Naive thymus-derived CD4-positive, alpha-beta T cell (primary cell): ENCODE measurements at regions not wholly inside any gene's neighbourhood (a gene's known extent, or its start where the extent isn't known, plus 50 kb on each side); places are given as distances from the start of the nearest gene placed in this dataset.

Source experiments
- ATAC-seq: fragments of 150-1000 bp; cut with Tn5 transposase; 2 replicates; pipeline ENCODE4 v1.10.0; 2021; ENCODE audit warnings: mild to moderate bottlenecking, moderate library complexity
- CTCF ChIA-PET: fragments of 350-600 bp; sonication (Branson Sonifier 250); formaldehyde crosslinking; loops from one replicate; lab custom pipeline; 2021; ENCODE audit warnings: antibody characterized with exemption; lab: Charles Lee
- POLR2A ChIA-PET: fragments of 350-600 bp; sonication (Branson Sonifier 250); formaldehyde crosslinking; loops from one replicate; lab custom pipeline; 2021; ENCODE audit warnings: antibody characterized with exemption, inconsistent platforms; lab: Charles Lee
- DNase-seq, 9 donors: peaks; one replicate each; pipeline versions ENCODE4 v3.0.0 to v3.0.0-alpha.2; 2020 to 2022; ENCODE audit warnings: mixed read lengths in 1 of 9
- H3K27ac ChIP-seq: one replicate; pipeline ENCODE4 v1.7.0; 2013; ENCODE audit warnings: mild to moderate bottlenecking, low read depth, low read length, moderate library complexity
- H3K27me3 ChIP-seq, 2 donors: one replicate each; pipeline ENCODE4 v1.7.0; 2013; ENCODE audit warnings: low read length in 2 of 2, mild to moderate bottlenecking in 2 of 2, moderate library complexity in 2 of 2; ENCODE audit not compliant: control insufficient read depth in 2 of 2, insufficient read depth in 2 of 2
- H3K36me3 ChIP-seq, 3 experiments: 1 replicate in 2 of 3; 2 replicates in 1 of 3; pipeline ENCODE4 v1.7.0; 2013; ENCODE audit warnings: low read length in 3 of 3, mild to moderate bottlenecking in 3 of 3, moderate library complexity in 1 of 3; ENCODE audit not compliant: insufficient read depth in 3 of 3, control insufficient read depth in 2 of 3
- H3K4me1 ChIP-seq, 2 donors: one replicate each; pipeline ENCODE4 v1.7.0; 2013; ENCODE audit warnings: low read length in 2 of 2, mild to moderate bottlenecking in 2 of 2, moderate library complexity in 1 of 2; ENCODE audit not compliant: control insufficient read depth in 2 of 2, insufficient read depth in 2 of 2
- H3K4me3 ChIP-seq: 2 replicates; pipeline ENCODE4 v1.7.0; 2013; ENCODE audit warnings: mild to moderate bottlenecking, low read length
- H3K9me3 ChIP-seq, 3 experiments: 1 replicate in 2 of 3; 2 replicates in 1 of 3; pipeline ENCODE4 v1.7.0; 2013; ENCODE audit warnings: low read length in 3 of 3; ENCODE audit not compliant: control insufficient read depth in 2 of 3
- H3K27ac Mint-ChIP-seq, 9 donors: one replicate each; pipeline ENCODE4 v1.8.0; 2020 to 2022; ENCODE audit warnings: mixed read lengths in 9 of 9, mild to moderate bottlenecking in 8 of 9, moderate library complexity in 5 of 9, inconsistent platforms in 2 of 9
- H3K27me3 Mint-ChIP-seq, 5 donors: one replicate each; pipeline ENCODE4 v1.8.0; 2021 to 2022; ENCODE audit warnings: mixed read lengths in 5 of 5, mild to moderate bottlenecking in 1 of 5
- H3K36me3 Mint-ChIP-seq, 5 donors: one replicate each; pipeline ENCODE4 v1.8.0; 2020 to 2022; ENCODE audit warnings: mixed read lengths in 5 of 5, mild to moderate bottlenecking in 3 of 5, inconsistent platforms in 1 of 5
- H3K4me1 Mint-ChIP-seq, 7 donors: one replicate each; pipeline ENCODE4 v1.8.0; 2020 to 2022; ENCODE audit warnings: mixed read lengths in 7 of 7, mild to moderate bottlenecking in 3 of 7, inconsistent platforms in 1 of 7
- H3K4me3 Mint-ChIP-seq, 10 donors: one replicate each; pipeline ENCODE4 v1.8.0; 2020 to 2022; ENCODE audit warnings: mild to moderate bottlenecking in 10 of 10, mixed read lengths in 10 of 10, moderate library complexity in 6 of 10, inconsistent platforms in 2 of 10
- H3K9me3 Mint-ChIP-seq, 11 donors: one replicate each; pipeline ENCODE4 v1.8.0; 2020 to 2022; ENCODE audit warnings: mixed read lengths in 11 of 11, mild to moderate bottlenecking in 4 of 11, inconsistent platforms in 1 of 11, moderate library complexity in 1 of 11
- intact Hi-C, 2 donors: fragments of 100-400 bp; cut with micrococcal nuclease; formaldehyde crosslinking; loops; one replicate each; pipeline ENCODE4 v1.15.1; 2023

GRCh38 chr12:74349925-74350324 lies 187.7 kb upstream of the ATXN7L3B start:
- H3K4me3 ChIP-seq = no peak overlapping the region
- no peaks in the 10 kb centered on the region for H3K4me1 ChIP-seq
- H3K27ac ChIP-seq = no peak overlapping the region
- intact Hi-C loops = no loop called here
- Mint-ChIP-seq H3K4me1 (no peaks in the 10 kb centered on the region), H3K27me3 (peaks cover 0 to 4% (median 0%) of the 10 kb centered on the region in 5 donors), H3K4me3 (no peak overlapping the region), H3K36me3 (no peaks in the 10 kb centered on the region), H3K9me3 (peaks cover 0 to 14% (median 0%) of the 10 kb centered on the region in 11 donors), H3K27ac (no peak overlapping the region)
- ChIA-PET POLR2A (no interaction called here), CTCF (interaction anchor here (0.7 kb wide), 1 partner anchor 19 kb away, joined by 4 read pairs; no protein-coding TSS in a partner anchor)
- ATAC-seq (no peak), DNase-seq (no peak)
- no peaks in the 10 kb centered on the region for H3K27me3 ChIP-seq
- H3K9me3 ChIP-seq = no peaks in the 10 kb centered on the region
- H3K36me3 ChIP-seq = no peaks in the 10 kb centered on the region

GRCh38 chr12:74365178-74365964 lies 172.3 kb upstream of the ATXN7L3B start:
- ChIA-PET POLR2A (no interaction called here), CTCF (no interaction called here)
- H3K27me3 ChIP-seq = no peaks in the 10 kb centered on the region
- Mint-ChIP-seq H3K27ac (no peak overlapping the region), H3K4me3 (no peak overlapping the region), H3K36me3 (no peaks in the 10 kb centered on the region), H3K27me3 (no peaks in the 10 kb centered on the region), H3K9me3 (peaks cover 0 to 12% (median 2%) of the 10 kb centered on the region in 11 donors), H3K4me1 (no peaks in the 10 kb centered on the region)
- H3K27ac ChIP-seq = no peak overlapping the region
- DNase-seq = no peak
- no peaks in the 10 kb centered on the region for H3K9me3 ChIP-seq
- H3K36me3 ChIP-seq = no peaks in the 10 kb centered on the region
- intact Hi-C loops = no loop called here
- H3K4me3 ChIP-seq = no peak overlapping the region
- H3K4me1 ChIP-seq = no peaks in the 10 kb centered on the region
- ATAC-seq = no peak

GRCh38 chr12:74370608-74371216 lies 166.9 kb upstream of the ATXN7L3B start:
- Mint-ChIP-seq H3K36me3 (no peaks in the 10 kb centered on the region), H3K4me3 (no peak overlapping the region), H3K27ac (no peak overlapping the region), H3K4me1 (no peaks in the 10 kb centered on the region), H3K27me3 (no peaks in the 10 kb centered on the region), H3K9me3 (peaks cover 0 to 10% (median 0%) of the 10 kb centered on the region in 11 donors)
- Histone ChIP-seq H3K27me3 (no peaks in the 10 kb centered on the region), H3K4me1 (no peaks in the 10 kb centered on the region), H3K36me3 (no peaks in the 10 kb centered on the region), H3K9me3 (no peaks in the 10 kb centered on the region), H3K27ac (no peak overlapping the region), H3K4me3 (no peak overlapping the region)
- intact Hi-C loops = no loop called here
- ATAC-seq (no peak), DNase-seq (no peak)
- POLR2A ChIA-PET = no interaction called here
- CTCF ChIA-PET = no interaction called here

- POLR2A ChIA-PET = no interaction called here
- intact Hi-C loops = no loop called here
- Histone ChIP-seq H3K36me3 (no peaks in the 10 kb centered on the region), H3K27ac (no peak overlapping the region), H3K27me3 (no peaks in the 10 kb centered on the region), H3K4me3 (no peak overlapping the region), H3K4me1 (no peaks in the 10 kb centered on the region), H3K9me3 (no peaks in the 10 kb centered on the region)
- Mint-ChIP-seq H3K27ac (no peak overlapping the region), H3K36me3 (no peaks in the 10 kb centered on the region), H3K4me1 (no peaks in the 10 kb centered on the region), H3K4me3 (no peak overlapping the region), H3K9me3 (peaks cover 0 to 5% (median 0%) of the 10 kb centered on the region in 11 donors), H3K27me3 (no peaks in the 10 kb centered on the region)
- CTCF ChIA-PET = interaction anchor here (0.5 kb wide), 1 partner anchor 114 kb away, joined by 3 read pairs; no protein-coding TSS in a partner anchor
- ATAC-seq = no peak
- DNase-seq = no peak
Measured at GRCh38 chr12:74379114-74379513, 158.5 kb upstream of the ATXN7L3B start.

- no peak overlapping the region for H3K27ac ChIP-seq
Measured at GRCh38 chr12:74381958-74382357, 155.7 kb upstream of the ATXN7L3B start.

GRCh38 chr12:74382983-74383382 lies 154.7 kb upstream of the ATXN7L3B start:
- no peaks in the 10 kb centered on the region for H3K27me3 Mint-ChIP-seq
- H3K4me3 Mint-ChIP-seq = no peak overlapping the region
- ATAC-seq = no peak
- H3K36me3 Mint-ChIP-seq = no peaks in the 10 kb centered on the region
- no peak overlapping the region for H3K27ac Mint-ChIP-seq
- H3K9me3 Mint-ChIP-seq = peaks cover 0 to 5% (median 0%) of the 10 kb centered on the region in 11 donors
- intact Hi-C loops = no loop called here
- no peaks in the 10 kb centered on the region for H3K27me3 ChIP-seq
- CTCF ChIA-PET = no interaction called here
- H3K4me1 ChIP-seq = no peaks in the 10 kb centered on the region
- no peak for DNase-seq
- H3K36me3 ChIP-seq = no peaks in the 10 kb centered on the region
- H3K27ac ChIP-seq = no peak overlapping the region
- POLR2A ChIA-PET = no interaction called here
- no peaks in the 10 kb centered on the region for H3K9me3 ChIP-seq
- H3K4me3 ChIP-seq = no peak overlapping the region
- no peaks in the 10 kb centered on the region for H3K4me1 Mint-ChIP-seq

More at GRCh38 chr12:74381958-74382357, 155.7 kb upstream of the ATXN7L3B start:
- no peak for ATAC-seq
- Mint-ChIP-seq H3K27ac (no peak overlapping the region), H3K4me1 (no peaks in the 10 kb centered on the region), H3K4me3 (no peak overlapping the region), H3K9me3 (peaks cover 0 to 4% (median 0%) of the 10 kb centered on the region in 11 donors), H3K27me3 (no peaks in the 10 kb centered on the region), H3K36me3 (no peaks in the 10 kb centered on the region)
- H3K4me1 ChIP-seq = no peaks in the 10 kb centered on the region
- no peaks in the 10 kb centered on the region for H3K9me3 ChIP-seq
- no peak for DNase-seq
- H3K4me3 ChIP-seq = no peak overlapping the region
- no peaks in the 10 kb centered on the region for H3K27me3 ChIP-seq
- no peaks in the 10 kb centered on the region for H3K36me3 ChIP-seq
- ChIA-PET CTCF (no interaction called here), POLR2A (no interaction called here)
- intact Hi-C loops = no loop called here
